ENCODE measurements at regions not wholly inside any gene's neighbourhood (a gene's known extent, or its start where the extent isn't known, plus 50 kb on each side); places are given as distances from the start of the nearest gene placed in this dataset.
"Not testable (repeated sequence)": the region's sequence is repeated elsewhere in the genome, so short reads cannot be mapped to it uniquely, and the experiment has no call there.

DNA sequence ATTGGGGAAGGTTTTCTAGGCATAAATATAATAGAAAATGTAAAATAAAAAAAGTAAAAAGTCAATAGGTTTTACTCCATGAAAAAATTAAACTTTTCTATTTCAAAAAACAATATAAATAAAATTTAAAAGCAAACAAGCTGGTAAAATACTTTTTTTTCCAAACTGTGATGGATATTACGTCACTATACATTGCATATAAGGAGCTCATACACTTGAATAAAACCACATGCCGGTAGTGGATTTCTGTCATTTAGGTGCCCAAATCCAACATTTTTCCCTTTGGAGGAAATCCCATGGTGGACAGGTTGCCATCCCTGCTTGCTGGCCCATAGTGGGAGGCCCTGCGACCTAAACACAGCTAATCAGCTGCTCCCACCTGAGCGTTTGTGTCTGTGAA is 289.4 kb upstream of the HNRNPA3 start:
- no peak for FAIRE-seq

DNA sequence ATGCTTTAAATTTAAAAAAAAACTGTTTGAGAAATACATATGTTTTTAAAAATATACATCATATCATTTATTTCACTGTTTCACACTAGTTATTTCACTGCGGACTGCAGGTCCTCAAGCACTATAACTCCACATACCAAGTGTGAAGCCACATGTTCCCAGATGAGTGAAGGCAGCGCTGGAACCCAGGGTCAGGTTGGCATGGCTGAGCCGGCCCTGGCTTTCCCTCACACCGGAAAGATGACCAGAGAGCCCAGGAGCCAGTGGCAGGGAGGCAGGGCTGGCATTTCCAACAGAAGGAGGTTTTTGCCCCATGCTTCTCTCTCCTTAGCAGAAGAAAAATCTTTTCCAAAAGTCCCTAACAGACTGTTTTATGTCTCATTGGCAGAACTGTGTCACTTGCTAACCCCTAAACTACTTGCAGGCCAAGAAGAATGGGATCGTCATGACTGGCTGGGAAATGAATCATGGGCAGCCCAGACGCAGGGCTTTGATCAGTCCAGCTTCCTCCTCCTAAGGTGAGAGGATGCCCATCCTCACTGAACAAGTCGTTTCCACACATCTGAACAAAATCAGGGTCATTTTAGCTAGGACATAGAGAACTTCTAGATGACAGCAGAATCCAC is 287.6 kb upstream of the HNRNPA3 start:
- FAIRE-seq (no peak), DNase-seq (ENCODE audit: extremely low spot score, insufficient read length, low read depth) (no peak)

More for the DNA sequence above, 289.4 kb upstream of the HNRNPA3 start:
- no peak for DNase-seq (ENCODE audit: extremely low spot score, insufficient read length, low read depth)

DNA sequence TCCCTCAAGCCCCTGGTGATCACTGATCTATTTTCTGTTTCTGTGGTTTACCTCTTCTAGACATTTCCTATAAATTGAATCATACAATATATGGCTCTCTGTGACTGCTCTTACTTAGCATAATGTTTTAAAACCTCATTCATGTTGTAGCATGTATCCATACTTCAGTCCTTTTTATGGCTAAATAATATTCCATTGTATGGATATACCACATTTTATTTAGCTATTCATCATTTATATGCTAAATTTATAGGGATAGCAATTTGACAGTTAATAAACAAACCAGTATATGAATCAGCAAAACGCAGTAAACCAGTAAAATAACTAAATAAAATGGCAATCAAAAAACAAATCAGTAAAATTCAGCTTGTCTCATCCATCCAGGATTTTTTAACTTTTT is 286.1 kb upstream of the HNRNPA3 start:
- FAIRE-seq = no peak
- DNase-seq (ENCODE audit: extremely low spot score, insufficient read length, low read depth) = no peak

DNA sequence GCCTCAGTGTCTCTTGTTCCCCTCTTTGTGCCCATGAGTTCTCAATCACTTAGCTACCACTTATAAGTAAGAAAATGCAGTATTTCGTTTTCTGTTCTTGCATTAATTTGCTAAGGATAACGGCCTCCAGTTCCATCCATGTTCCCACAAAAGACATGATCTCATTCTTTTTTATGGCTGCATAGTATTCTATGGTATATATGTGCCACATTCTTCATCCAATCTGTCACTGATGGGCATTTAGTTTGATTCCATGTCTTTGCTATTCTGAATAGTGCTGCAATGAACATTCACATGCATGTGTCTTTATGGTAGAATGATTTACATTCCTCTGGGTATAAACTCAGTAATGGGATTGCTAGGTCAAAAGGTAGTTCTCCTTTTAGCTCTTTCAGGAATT is 283.2 kb upstream of the HNRNPA3 start:
- DNase-seq (ENCODE audit: extremely low spot score, insufficient read length, low read depth); FAIRE-seq: not testable (repeated sequence)

- DNase-seq (ENCODE audit: extremely low spot score, insufficient read length, low read depth) (peak; percentile 58), FAIRE-seq (peak; percentile 100)
These were observed 280.7 kb upstream of the HNRNPA3 start for GRCh38 chr2:176931588-176932563.

DNA sequence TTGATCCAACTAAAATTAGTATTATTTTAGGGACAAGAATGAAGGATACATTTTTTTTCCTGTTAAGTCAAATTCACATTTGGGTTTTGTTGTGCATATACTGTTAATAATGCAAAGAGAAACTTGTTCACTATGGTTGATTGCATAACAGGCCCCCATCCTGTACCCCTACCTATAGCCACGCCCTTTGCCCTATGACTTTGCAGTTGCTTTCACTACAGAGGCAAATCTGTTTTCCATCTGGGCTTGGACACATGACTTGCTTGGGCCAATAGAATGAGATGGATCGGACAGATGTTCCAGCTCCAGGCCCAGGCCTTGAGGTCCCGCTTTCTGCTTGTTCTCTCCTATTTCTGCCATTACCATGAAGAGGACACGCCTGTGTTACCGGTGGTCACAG is 278.5 kb upstream of the HNRNPA3 start:
- FAIRE-seq = peak; percentile 39
- DNase-seq (ENCODE audit: extremely low spot score, insufficient read length, low read depth) = no peak

GRCh38 chr2:176934869-176935415 is 277.7 kb upstream of the HNRNPA3 start:
- peak; percentile 48 for FAIRE-seq
- DNase-seq (ENCODE audit: extremely low spot score, insufficient read length, low read depth) = no peak

DNA sequence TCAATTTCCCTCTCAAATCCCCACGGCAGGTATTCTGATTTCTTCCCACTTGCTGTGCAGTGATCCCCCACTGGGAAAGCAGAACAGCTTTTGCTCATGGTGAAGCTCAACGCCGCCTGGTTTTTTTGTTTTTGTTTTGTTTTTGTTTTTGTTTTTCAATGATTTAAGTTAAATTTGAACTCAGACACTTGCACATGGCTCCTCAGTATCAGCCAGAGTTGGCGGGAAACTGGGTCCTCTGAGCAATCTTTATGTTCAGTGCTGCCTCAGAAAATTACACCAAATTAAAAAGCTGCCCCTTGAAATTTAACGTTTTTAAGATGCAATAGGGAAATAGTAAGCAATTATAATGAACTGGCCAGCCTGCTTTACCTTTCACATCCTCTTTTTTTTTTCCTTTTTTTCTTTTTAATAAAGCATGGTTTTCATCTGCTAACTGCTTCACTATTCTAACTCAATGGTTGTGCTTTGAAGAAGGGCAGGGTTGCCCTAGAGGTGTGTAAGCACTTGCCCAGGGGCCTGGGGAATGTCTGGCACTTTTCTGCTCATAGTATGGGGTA is 277.0 kb upstream of the HNRNPA3 start:
- peak; percentile 63 for FAIRE-seq

DNA sequence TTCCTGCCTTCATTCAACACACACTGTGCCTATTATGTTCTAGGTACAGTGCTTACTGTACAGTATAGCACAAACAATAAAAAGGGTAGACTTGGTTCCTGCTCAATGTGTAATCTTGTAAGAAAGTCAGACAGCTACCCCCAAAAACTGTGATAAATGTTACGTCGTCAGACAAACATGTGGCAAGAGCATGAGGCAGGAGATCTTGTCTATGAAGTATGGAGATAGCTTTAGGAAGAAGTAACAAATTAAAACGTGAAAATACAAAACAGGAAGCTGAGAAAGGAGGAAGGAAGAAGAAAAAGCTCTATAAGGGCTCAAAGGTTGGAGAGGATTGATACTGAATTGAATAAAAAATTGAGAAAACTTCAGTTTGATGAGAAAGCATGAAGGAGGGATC is 276.2 kb upstream of the HNRNPA3 start:
- DNase-seq (ENCODE audit: extremely low spot score, insufficient read length, low read depth) = no peak

More for the DNA sequence above, 277.0 kb upstream of the HNRNPA3 start:
- no peak for DNase-seq (ENCODE audit: extremely low spot score, insufficient read length, low read depth)

GRCh38 chr2:176944998-176945397 is 267.6 kb upstream of the HNRNPA3 start:
- DNase-seq (ENCODE audit: extremely low spot score, insufficient read length, low read depth) = no peak
- FAIRE-seq = no peak

More for the DNA sequence above, 276.2 kb upstream of the HNRNPA3 start:
- FAIRE-seq = no peak

DNA sequence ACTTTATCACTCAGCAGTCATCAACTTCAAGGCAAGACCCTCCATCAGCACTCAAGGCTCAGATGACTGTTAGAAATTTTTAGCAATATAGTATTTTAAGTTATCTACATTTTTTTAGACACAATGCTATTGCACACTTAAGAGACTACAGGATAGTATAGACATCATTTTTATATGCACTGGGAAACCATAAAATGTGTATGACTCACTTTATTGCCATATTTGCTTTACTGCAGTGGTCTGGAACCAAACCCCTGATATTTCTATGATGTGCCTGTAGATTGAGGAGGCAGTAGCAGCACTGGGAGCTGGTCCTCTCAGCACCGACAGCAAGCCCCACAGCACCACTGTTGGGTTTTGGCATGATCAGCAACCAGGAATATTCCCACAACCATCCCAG is 264.8 kb upstream of the HNRNPA3 start:
- DNase-seq (ENCODE audit: extremely low spot score, insufficient read length, low read depth) = no peak
- no peak for FAIRE-seq

DNA sequence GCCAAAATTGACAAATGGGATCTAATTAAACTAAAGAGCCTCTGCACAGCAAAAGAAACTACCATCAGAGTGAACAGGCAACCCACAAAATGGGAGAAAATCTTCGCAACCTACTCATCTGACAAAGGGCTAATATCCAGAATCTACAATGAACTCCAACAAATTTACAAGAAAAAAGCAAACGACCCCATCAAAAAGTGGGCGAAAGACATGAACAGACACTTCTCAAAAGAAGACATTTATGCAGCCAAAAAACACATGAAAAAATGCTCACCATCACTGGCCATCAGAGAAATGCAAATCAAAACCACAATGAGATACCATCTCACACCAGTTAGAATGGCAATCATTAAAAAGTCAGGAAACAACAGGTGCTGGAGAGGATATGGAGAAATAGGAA is 261.4 kb upstream of the HNRNPA3 start:
- DNase-seq (ENCODE audit: extremely low spot score, insufficient read length, low read depth); FAIRE-seq: not testable (repeated sequence)

GRCh38 chr2:176956791-176957190 is 255.8 kb upstream of the HNRNPA3 start:
- DNase-seq (ENCODE audit: extremely low spot score, insufficient read length, low read depth) = no peak
- FAIRE-seq = no peak

- FAIRE-seq (no peak), DNase-seq (ENCODE audit: extremely low spot score, insufficient read length, low read depth) (no peak)
These were observed 253.0 kb upstream of the HNRNPA3 start for GRCh38 chr2:176959614-176960013.

GRCh38 chr2:176960061-176960460 is 252.5 kb upstream of the HNRNPA3 start:
- no peak for FAIRE-seq
- no peak for DNase-seq (ENCODE audit: extremely low spot score, insufficient read length, low read depth)

DNA sequence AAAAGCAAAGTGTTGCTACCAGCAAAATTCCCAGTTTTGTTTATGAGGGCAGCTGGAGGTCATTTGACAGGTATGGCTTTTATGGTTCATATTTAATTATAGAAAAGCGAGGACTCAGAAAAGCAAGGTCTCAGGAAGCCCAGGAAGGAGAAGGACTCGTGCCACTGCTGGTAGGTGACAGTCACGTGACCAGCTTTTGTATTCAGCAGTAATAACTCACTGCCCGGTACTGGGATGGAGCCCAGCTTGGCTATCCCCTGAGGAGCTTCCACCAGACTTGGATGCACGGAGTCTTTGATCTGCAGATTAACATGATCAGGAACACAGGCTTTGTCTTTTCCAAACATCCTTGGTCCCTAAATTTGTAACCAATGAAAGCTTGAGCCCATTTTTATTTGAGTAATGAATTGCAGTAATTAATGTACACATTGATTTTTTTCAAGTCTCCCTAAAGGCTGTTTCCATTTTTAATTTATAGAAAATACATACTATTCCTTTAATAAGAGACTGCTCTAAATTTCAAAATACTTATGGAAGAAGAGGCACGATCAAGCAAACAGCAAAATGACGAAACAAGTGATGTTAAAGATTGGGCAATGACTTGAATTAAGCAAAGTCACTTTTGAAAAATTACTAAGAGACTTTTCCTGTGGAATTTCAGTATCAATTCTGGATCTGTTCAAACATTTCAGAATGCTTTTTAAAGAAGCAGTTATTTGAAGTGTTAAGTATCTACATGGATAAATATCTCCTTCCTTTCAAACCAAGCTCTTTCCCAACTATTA is 251.7 kb upstream of the HNRNPA3 start:
- DNase-seq (ENCODE audit: extremely low spot score, insufficient read length, low read depth) (no peak), FAIRE-seq (no peak)

- FAIRE-seq (no peak), DNase-seq (ENCODE audit: extremely low spot score, insufficient read length, low read depth) (no peak)
These were observed 250.6 kb upstream of the HNRNPA3 start for GRCh38 chr2:176961775-176962619.

DNA sequence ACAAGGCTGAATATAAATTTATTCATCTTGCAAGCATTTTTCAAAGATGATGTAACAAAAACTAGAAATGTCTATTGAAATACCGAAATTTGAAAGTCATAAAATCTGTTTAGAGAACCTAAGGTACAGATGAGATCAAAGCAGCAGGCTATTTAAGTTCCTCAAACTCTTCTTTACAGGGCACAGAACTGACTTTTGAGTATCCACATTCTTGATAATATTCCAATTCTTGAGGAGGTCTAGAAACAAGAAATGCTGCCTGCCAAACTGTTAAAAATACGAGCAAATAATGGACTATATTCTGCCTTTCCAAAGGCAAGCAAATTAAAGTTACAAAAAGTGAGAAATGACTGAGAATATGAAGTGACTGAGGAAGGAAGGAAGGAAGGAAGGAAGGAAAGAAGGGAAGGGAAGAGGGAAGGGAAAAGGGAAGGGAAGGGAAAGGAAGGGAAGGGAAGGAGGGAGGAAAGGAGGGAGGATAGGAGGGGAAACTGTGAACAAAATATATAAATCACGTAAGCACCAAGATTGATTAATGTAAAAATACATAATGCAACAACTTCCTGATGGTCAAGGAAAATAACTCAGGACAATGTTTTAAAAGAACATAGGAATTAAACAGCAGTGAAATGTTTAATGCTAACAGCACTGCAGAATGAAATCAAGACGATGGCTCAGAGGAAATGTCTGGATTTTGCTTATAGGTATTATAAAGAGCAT is 248.9 kb upstream of the HNRNPA3 start:
- no peak for DNase-seq (ENCODE audit: extremely low spot score, insufficient read length, low read depth)
- no peak for FAIRE-seq

Measured in GM18507 (cell line).